Loucy (cell line): ENCODE measurements at regions not wholly inside any gene's neighbourhood (a gene's known extent, or its start where the extent isn't known, plus 50 kb on each side); places are given as distances from the start of the nearest gene placed in this dataset.

Source experiments
- CTCF ChIP-seq: fragments of 200-600 bp; sonication (generic); conservative IDR thresholded peaks from 2 replicates; pipeline ENCODE4 v1.5.1; 2014; ENCODE audit warnings: mild to moderate bottlenecking, antibody characterized with exemption, low read length
- EZH2phosphoT487 ChIP-seq: fragments of 200-600 bp; IDR thresholded peaks from 2 replicates; pipeline ENCODE4 v1.6.1; 2018; ENCODE audit warnings: antibody characterized with exemption, mild to moderate bottlenecking, moderate library complexity, borderline replicate concordance

GRCh38 chr20:6525447-6526303 lies 241.8 kb upstream of the BMP2 start:
- TF ChIP-seq CTCF (no peak; the same call in 1 of the 2 replicates), EZH2phosphoT487 (no peak)
